Thoracic aorta (tissue), 2 donors: ENCODE measurements at regions not wholly inside any gene's neighbourhood (a gene's known extent, or its start where the extent isn't known, plus 50 kb on each side); places are given as distances from the start of the nearest gene placed in this dataset.

ENCODE experiments used
- ATAC-seq: fragments of 150-250 bp; one replicate; pipeline ENCODE4 v1.8.0; 2017; ENCODE audit warnings: low read depth; ENCODE audit not compliant: insufficient number of reproducible peaks, low FRiP score
- DNase-seq: peaks from one replicate; pipeline ENCODE4 v3.0.0-alpha.2; 2020; ENCODE audit warnings: low spot score
- H3K27ac ChIP-seq, 2 donors: fragments of 200-600 bp; sonication (generic); 1 replicate in 1 of 2; 2 replicates in 1 of 2; pipeline ENCODE4 v1.5.1; 2016; ENCODE audit warnings: mild to moderate bottlenecking in 2 of 2, moderate library complexity in 2 of 2
- H3K27me3 ChIP-seq: fragments of 200-600 bp; sonication (generic); replicated peaks from 2 replicates; pipeline ENCODE4 v1.6.0; 2016; ENCODE audit warnings: mild to moderate bottlenecking; ENCODE audit not compliant: insufficient read depth
- H3K36me3 ChIP-seq: fragments of 200-600 bp; sonication (generic); one replicate; pipeline ENCODE4 v1.5.1; 2016
- H3K4me1 ChIP-seq, 2 donors: fragments of 200-600 bp; sonication (generic); 1 replicate in 1 of 2; 2 replicates in 1 of 2; pipeline versions ENCODE4 v1.5.1 to v1.6.0; 2016; ENCODE audit warnings: low read depth in 2 of 2, mild to moderate bottlenecking in 1 of 2; ENCODE audit not compliant: control insufficient read depth in 1 of 2
- H3K4me3 ChIP-seq: fragments of 200-600 bp; sonication (generic); 2 replicates; pipeline ENCODE4 v1.5.1; 2016; ENCODE audit warnings: mild to moderate bottlenecking
- H3K9me3 ChIP-seq: fragments of 200-600 bp; sonication (generic); 2 replicates; pipeline ENCODE4 v1.5.1; 2016
- TF ChIP-seq, protein P1 (sequence below): fragments of 200-600 bp; sonication (generic); IDR thresholded peaks from one replicate; pipeline ENCODE4 v1.5.1; 2019; ENCODE audit warnings: antibody characterized with exemption

DNA sequence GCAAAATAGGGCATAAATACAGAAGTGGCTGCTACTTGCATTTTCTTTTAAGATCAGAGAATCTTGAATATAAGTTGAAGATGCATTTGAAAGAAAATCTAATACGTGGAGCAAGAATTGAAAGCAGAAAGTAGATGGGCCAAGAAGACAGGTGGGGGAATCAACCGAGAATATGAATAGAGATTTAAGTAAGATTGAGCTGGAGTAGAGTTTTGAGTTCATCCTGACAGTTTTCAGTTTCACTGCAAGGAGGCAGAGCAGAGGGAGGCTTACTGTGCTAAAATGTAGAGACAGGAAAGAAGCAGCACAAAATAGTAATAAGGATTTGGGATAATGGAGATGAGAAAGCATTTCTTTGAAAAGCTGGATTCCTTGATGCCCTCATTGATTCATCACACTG lies 214.5 kb downstream of the GJA1 start:
- peaks cover 8 to 10% of the 10 kb centered on the region in 2 donors for H3K4me1 ChIP-seq
- no peak overlapping the region for H3K27ac ChIP-seq
- no peaks in the 10 kb centered on the region for H3K36me3 ChIP-seq
- H3K4me3 ChIP-seq = no peak overlapping the region
- DNase-seq = no peak
- no peaks in the 10 kb centered on the region for H3K27me3 ChIP-seq
- no peak for ATAC-seq
- no peaks in the 10 kb centered on the region for H3K9me3 ChIP-seq
- TF ChIP-seq, protein P1, sequence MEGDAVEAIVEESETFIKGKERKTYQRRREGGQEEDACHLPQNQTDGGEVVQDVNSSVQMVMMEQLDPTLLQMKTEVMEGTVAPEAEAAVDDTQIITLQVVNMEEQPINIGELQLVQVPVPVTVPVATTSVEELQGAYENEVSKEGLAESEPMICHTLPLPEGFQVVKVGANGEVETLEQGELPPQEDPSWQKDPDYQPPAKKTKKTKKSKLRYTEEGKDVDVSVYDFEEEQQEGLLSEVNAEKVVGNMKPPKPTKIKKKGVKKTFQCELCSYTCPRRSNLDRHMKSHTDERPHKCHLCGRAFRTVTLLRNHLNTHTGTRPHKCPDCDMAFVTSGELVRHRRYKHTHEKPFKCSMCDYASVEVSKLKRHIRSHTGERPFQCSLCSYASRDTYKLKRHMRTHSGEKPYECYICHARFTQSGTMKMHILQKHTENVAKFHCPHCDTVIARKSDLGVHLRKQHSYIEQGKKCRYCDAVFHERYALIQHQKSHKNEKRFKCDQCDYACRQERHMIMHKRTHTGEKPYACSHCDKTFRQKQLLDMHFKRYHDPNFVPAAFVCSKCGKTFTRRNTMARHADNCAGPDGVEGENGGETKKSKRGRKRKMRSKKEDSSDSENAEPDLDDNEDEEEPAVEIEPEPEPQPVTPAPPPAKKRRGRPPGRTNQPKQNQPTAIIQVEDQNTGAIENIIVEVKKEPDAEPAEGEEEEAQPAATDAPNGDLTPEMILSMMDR = no peak

- H3K9me3 ChIP-seq = no peaks in the 10 kb centered on the region
- peaks cover 8 to 10% of the 10 kb centered on the region in 2 donors for H3K4me1 ChIP-seq
- no peak overlapping the region for H3K4me3 ChIP-seq
- no peak for DNase-seq
- no peaks in the 10 kb centered on the region for H3K36me3 ChIP-seq
- no peaks in the 10 kb centered on the region for H3K27me3 ChIP-seq
- no peak for ATAC-seq
- TF ChIP-seq, protein P1 = no peak
- H3K27ac ChIP-seq = no peak overlapping the region
Measured at GRCh38 chr6:121651420-121651819, 216.0 kb downstream of the GJA1 start.

DNA sequence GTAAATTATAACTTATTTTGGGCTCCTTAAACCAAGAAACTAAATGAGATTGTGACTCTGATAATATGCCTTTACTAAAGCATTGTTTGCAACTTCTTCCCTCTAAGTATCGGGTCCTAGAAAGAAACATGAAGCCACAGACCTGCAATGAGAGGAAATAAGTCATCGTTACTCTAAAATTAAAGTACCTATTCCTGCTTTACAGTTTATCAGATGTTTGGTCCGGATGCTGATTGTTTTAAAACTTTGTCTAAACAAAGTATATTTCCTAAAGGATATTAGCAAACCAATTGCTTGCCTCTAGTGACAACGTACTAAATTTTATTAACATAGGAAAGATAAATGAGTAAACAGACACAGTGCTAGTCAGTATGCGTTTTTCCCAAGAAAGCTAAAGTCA lies 216.8 kb downstream of the GJA1 start:
- Histone ChIP-seq H3K27me3 (no peaks in the 10 kb centered on the region), H3K4me1 (peaks cover 8 to 10% of the 10 kb centered on the region in 2 donors), H3K36me3 (no peaks in the 10 kb centered on the region), H3K4me3 (no peak overlapping the region), H3K27ac (peak overlapping the region in 1 of 2 donors; percentile 55), H3K9me3 (no peaks in the 10 kb centered on the region)
- DNase-seq (no peak), ATAC-seq (no peak)
- TF ChIP-seq, protein P1 = no peak

GRCh38 chr6:121652726-121653623 lies 217.5 kb downstream of the GJA1 start:
- H3K4me1 ChIP-seq = peaks cover 8 to 10% of the 10 kb centered on the region in 2 donors
- no peaks in the 10 kb centered on the region for H3K27me3 ChIP-seq
- H3K36me3 ChIP-seq = no peaks in the 10 kb centered on the region
- no peak for DNase-seq
- no peak for ATAC-seq
- peak overlapping the region in 1 of 2 donors; percentile 55 for H3K27ac ChIP-seq
- H3K4me3 ChIP-seq = no peak overlapping the region
- no peaks in the 10 kb centered on the region for H3K9me3 ChIP-seq
- TF ChIP-seq, protein P1 = no peak

- H3K4me1 ChIP-seq = peaks cover 8 to 10% of the 10 kb centered on the region in 2 donors
- H3K9me3 ChIP-seq = no peaks in the 10 kb centered on the region
- H3K27ac ChIP-seq = peak overlapping the region in 1 of 2 donors; percentile 55
- no peaks in the 10 kb centered on the region for H3K36me3 ChIP-seq
- H3K27me3 ChIP-seq = no peaks in the 10 kb centered on the region
- DNase-seq = no peak
- no peak overlapping the region for H3K4me3 ChIP-seq
- TF ChIP-seq, protein P1 = no peak
- ATAC-seq = no peak
Measured at GRCh38 chr6:121653624-121654008, 218.2 kb downstream of the GJA1 start.
